H9 (cell line): ENCODE measurements at regions not wholly inside any gene's neighbourhood (a gene's known extent, or its start where the extent isn't known, plus 50 kb on each side); places are given as distances from the start of the nearest gene placed in this dataset.

Experiments used
- DNase-seq: peaks from one replicate; pipeline ENCODE4 v3.0.0-alpha.2; 2017
- H2AFZ ChIP-seq: one replicate; pipeline ENCODE4 v1.6.1; 2013; ENCODE audit warnings: mild to moderate bottlenecking, low read length, control low read depth, moderate library complexity
- H2AK5ac ChIP-seq: 2 replicates; pipeline ENCODE4 v1.6.1; 2013; ENCODE audit warnings: low read length, control low read depth, mixed read lengths; ENCODE audit not compliant: insufficient read length
- H2BK120ac ChIP-seq: one replicate; pipeline ENCODE4 v1.6.1; 2013; ENCODE audit warnings: low read depth, mild to moderate bottlenecking, low read length, control low read depth, inconsistent platforms; ENCODE audit not compliant: poor library complexity, severe bottlenecking
- H2BK12ac ChIP-seq: 2 replicates; pipeline ENCODE4 v1.6.1; 2013; ENCODE audit warnings: low read length, control low read depth, mixed read lengths, low read depth; ENCODE audit not compliant: insufficient read length
- H2BK15ac ChIP-seq: 2 replicates; pipeline ENCODE4 v1.6.1; 2013; ENCODE audit warnings: low read depth, low read length, control low read depth
- H2BK20ac ChIP-seq: one replicate; pipeline ENCODE4 v1.6.1; 2013; ENCODE audit warnings: low read depth, mild to moderate bottlenecking, low read length, control low read depth, inconsistent platforms; ENCODE audit not compliant: poor library complexity, severe bottlenecking
- H2BK5ac ChIP-seq: 2 replicates; pipeline ENCODE4 v1.6.1; 2013; ENCODE audit warnings: low read length, control low read depth, mixed read lengths; ENCODE audit not compliant: insufficient read length
- H3K14ac ChIP-seq: 2 replicates; pipeline ENCODE4 v1.6.1; 2013; ENCODE audit warnings: low read length, control low read depth; ENCODE audit not compliant: insufficient read depth
- H3K18ac ChIP-seq: 2 replicates; pipeline ENCODE4 v1.6.1; 2013; ENCODE audit warnings: low read depth, mild to moderate bottlenecking, mixed read lengths, low read length, control low read depth; ENCODE audit not compliant: insufficient read length
- H3K23ac ChIP-seq: 2 replicates; pipeline ENCODE4 v1.6.1; 2013; ENCODE audit warnings: low read length, control low read depth, mixed read lengths, low read depth; ENCODE audit not compliant: insufficient read length
- H3K23me2 ChIP-seq: 2 replicates; pipeline ENCODE4 v1.6.1; 2013; ENCODE audit warnings: low read depth, mild to moderate bottlenecking, mixed read lengths, low read length, control low read depth; ENCODE audit not compliant: insufficient read length, poor library complexity, severe bottlenecking
- H3K27ac ChIP-seq: 2 replicates; pipeline ENCODE4 v1.5.1; 2013; ENCODE audit warnings: low read length, control low read depth, mixed read lengths, low read depth; ENCODE audit not compliant: insufficient read length
- H3K27me3 ChIP-seq: 2 replicates; pipeline ENCODE4 v1.6.1; 2013; ENCODE audit warnings: low read length, control low read depth, inconsistent platforms; ENCODE audit not compliant: insufficient read depth
- H3K4ac ChIP-seq: 2 replicates; pipeline ENCODE4 v1.6.1; 2013; ENCODE audit warnings: low read depth, mild to moderate bottlenecking, control low read depth, inconsistent platforms, low read length, moderate library complexity
- H3K4me1 ChIP-seq: 2 replicates; pipeline ENCODE4 v1.6.1; 2013; ENCODE audit warnings: low read length, control low read depth, inconsistent platforms; ENCODE audit not compliant: insufficient read depth
- H3K4me2 ChIP-seq: 2 replicates; pipeline ENCODE4 v1.6.1; 2013; ENCODE audit warnings: low read length, control low read depth, mixed read lengths; ENCODE audit not compliant: insufficient read length, insufficient read depth
- H3K56ac ChIP-seq: 2 replicates; pipeline ENCODE4 v1.6.1; 2013; ENCODE audit warnings: low read depth, mild to moderate bottlenecking, mixed read lengths, low read length, control low read depth; ENCODE audit not compliant: insufficient read length
- H3K79me1 ChIP-seq: 2 replicates; pipeline ENCODE4 v1.6.1; 2013; ENCODE audit warnings: low read depth, mild to moderate bottlenecking, moderate library complexity, low read length, control low read depth, inconsistent platforms; ENCODE audit not compliant: insufficient read depth, poor library complexity, severe bottlenecking
- H3K79me2 ChIP-seq: 2 replicates; pipeline ENCODE4 v1.6.1; 2013; ENCODE audit warnings: low read length, control low read depth, inconsistent platforms; ENCODE audit not compliant: insufficient read depth
- H3K9ac ChIP-seq: 2 replicates; pipeline ENCODE4 v1.6.1; 2013; ENCODE audit warnings: low read length, control low read depth, mixed read lengths; ENCODE audit not compliant: insufficient read length; ENCODE audit errors: extremely low read depth
- H3K9me3 ChIP-seq: one replicate; pipeline ENCODE4 v1.6.1; 2013; ENCODE audit warnings: low read depth, low read length, inconsistent platforms; ENCODE audit not compliant: control insufficient read depth
- H3T11ph ChIP-seq: one replicate; pipeline ENCODE4 v1.6.1; 2013; ENCODE audit warnings: mild to moderate bottlenecking, low read length, control low read depth, inconsistent platforms
- H4K20me1 ChIP-seq: one replicate; pipeline ENCODE4 v1.6.1; 2013; ENCODE audit not compliant: control insufficient read depth, insufficient read length, insufficient read depth
- H4K5ac ChIP-seq: 2 replicates; pipeline ENCODE4 v1.6.1; 2013; ENCODE audit warnings: low read depth, mild to moderate bottlenecking, mixed read lengths, low read length, control low read depth; ENCODE audit not compliant: insufficient read length
- H4K8ac ChIP-seq: replicated peaks from 2 replicates; pipeline ENCODE4 v1.6.1; 2013; ENCODE audit warnings: low read length, control low read depth, mixed read lengths, low read depth; ENCODE audit not compliant: insufficient read length
- H4K91ac ChIP-seq: 2 replicates; pipeline ENCODE4 v1.6.1; 2013; ENCODE audit warnings: low read depth, mild to moderate bottlenecking, moderate library complexity, mixed read lengths, low read length, control low read depth; ENCODE audit not compliant: insufficient read length
- H3K27ac Mint-ChIP-seq, 3 experiments: 2 replicates in 2 of 3; 3 replicates in 1 of 3; pipeline ENCODE4 v1.8.0; 2020 to 2021; ENCODE audit warnings: mixed read lengths in 3 of 3, mild to moderate bottlenecking in 1 of 3, moderate library complexity in 1 of 3
- H3K27me3 Mint-ChIP-seq: 2 replicates; pipeline ENCODE4 v1.8.0; 2021; ENCODE audit warnings: low read depth, mild to moderate bottlenecking, moderate library complexity, mixed read lengths
- H3K36me3 Mint-ChIP-seq, 3 experiments: 2 replicates in 2 of 3; 3 replicates in 1 of 3; pipeline ENCODE4 v1.8.0; 2020 to 2021; ENCODE audit warnings: low read depth in 3 of 3, mixed read lengths in 3 of 3; ENCODE audit not compliant: insufficient read depth in 1 of 3
- H3K4me1 Mint-ChIP-seq, 2 experiments: 2 replicates each; pipeline ENCODE4 v1.8.0; 2020; ENCODE audit warnings: mixed read lengths in 2 of 2
- H3K4me3 Mint-ChIP-seq, 2 experiments: 2 replicates in 1 of 2; 3 replicates in 1 of 2; pipeline ENCODE4 v1.8.0; 2020 to 2021; ENCODE audit warnings: mild to moderate bottlenecking in 2 of 2, mixed read lengths in 2 of 2, moderate library complexity in 1 of 2
- H3K9me3 Mint-ChIP-seq, 2 experiments: 2 replicates in 1 of 2; 3 replicates in 1 of 2; pipeline ENCODE4 v1.8.0; 2020; ENCODE audit warnings: mild to moderate bottlenecking in 2 of 2, mixed read lengths in 2 of 2, moderate library complexity in 1 of 2
- WGBS: extraction: QIAGEN DNeasy Blood & Tissue Kit; methylation state at CpG from one replicate; pipeline ENCODE4 v1.1.7; 2013; ENCODE audit warnings: missing lambda C conversion rate, low lambda C conversion rate, mixed read lengths; ENCODE audit not compliant: insufficient read length; ENCODE audit errors: extremely low coverage; 5-methylcytosine and 5-hydroxymethylcytosine counted together
- TF ChIP-seq, protein P1 (sequence below): fragments of 200-600 bp; sonication (generic); conservative IDR thresholded peaks from 3 replicates; pipeline ENCODE4 v1.8.0; 2021; ENCODE audit warnings: antibody characterized with exemption, mild to moderate bottlenecking

DNA sequence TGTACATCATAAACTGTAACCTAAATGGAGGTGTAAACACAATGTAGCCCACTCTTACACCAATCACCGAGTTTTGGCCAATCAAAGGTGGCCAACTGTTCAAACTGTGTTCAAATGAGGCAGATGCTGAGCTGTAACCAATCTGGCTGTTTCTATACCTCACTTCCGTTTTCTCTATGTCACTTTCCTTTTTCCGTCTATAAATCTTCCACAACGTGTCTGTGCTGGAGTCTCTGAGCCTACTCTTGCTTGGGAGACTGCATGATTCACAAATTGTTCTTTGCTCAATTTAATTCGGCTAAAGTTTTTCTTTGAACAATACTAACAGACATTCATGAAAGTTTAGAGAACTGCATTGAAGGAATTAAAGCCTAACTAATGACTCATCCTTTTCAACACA is 547.1 kb upstream of the USP15 start:
- no peak overlapping the region for H3K27ac ChIP-seq
- no peak for DNase-seq
- no peak overlapping the region for H3K9ac ChIP-seq
- H3K18ac ChIP-seq: no peak overlapping the region
- no peak overlapping the region for H2BK120ac ChIP-seq
- H2AFZ ChIP-seq: no peak overlapping the region
- H3K4ac ChIP-seq: no peak overlapping the region
- no peaks in the 10 kb centered on the region for H3K27me3 Mint-ChIP-seq
- H3K27ac Mint-ChIP-seq: no peak overlapping the region
- no peak overlapping the region for H3K4me2 ChIP-seq
- no peak overlapping the region for H2AK5ac ChIP-seq
- no CpG with 5 or more reads among the region's 5 CpGs for WGBS
- no peaks in the 10 kb centered on the region for H3K9me3 ChIP-seq
- H3K4me3 Mint-ChIP-seq: no peak overlapping the region
- H2BK12ac ChIP-seq: no peak overlapping the region
- no peak overlapping the region for H3K14ac ChIP-seq
- no peak overlapping the region for H3K23ac ChIP-seq
- H3T11ph ChIP-seq: no peak overlapping the region
- no peaks in the 10 kb centered on the region for H3K79me1 ChIP-seq
- H3K4me1 Mint-ChIP-seq: peaks cover 9 to 10% of the 10 kb centered on the region in 2 experiments
- H2BK15ac ChIP-seq: no peak overlapping the region
- no peak overlapping the region for H4K8ac ChIP-seq
- no peaks in the 10 kb centered on the region for H3K79me2 ChIP-seq
- H2BK5ac ChIP-seq: no peak overlapping the region
- H3K56ac ChIP-seq: no peak overlapping the region
- no peaks in the 10 kb centered on the region for H3K9me3 Mint-ChIP-seq
- H2BK20ac ChIP-seq: no peak overlapping the region
- H3K23me2 ChIP-seq: no peaks in the 10 kb centered on the region
- H4K5ac ChIP-seq: no peak overlapping the region
- TF ChIP-seq, protein P1, sequence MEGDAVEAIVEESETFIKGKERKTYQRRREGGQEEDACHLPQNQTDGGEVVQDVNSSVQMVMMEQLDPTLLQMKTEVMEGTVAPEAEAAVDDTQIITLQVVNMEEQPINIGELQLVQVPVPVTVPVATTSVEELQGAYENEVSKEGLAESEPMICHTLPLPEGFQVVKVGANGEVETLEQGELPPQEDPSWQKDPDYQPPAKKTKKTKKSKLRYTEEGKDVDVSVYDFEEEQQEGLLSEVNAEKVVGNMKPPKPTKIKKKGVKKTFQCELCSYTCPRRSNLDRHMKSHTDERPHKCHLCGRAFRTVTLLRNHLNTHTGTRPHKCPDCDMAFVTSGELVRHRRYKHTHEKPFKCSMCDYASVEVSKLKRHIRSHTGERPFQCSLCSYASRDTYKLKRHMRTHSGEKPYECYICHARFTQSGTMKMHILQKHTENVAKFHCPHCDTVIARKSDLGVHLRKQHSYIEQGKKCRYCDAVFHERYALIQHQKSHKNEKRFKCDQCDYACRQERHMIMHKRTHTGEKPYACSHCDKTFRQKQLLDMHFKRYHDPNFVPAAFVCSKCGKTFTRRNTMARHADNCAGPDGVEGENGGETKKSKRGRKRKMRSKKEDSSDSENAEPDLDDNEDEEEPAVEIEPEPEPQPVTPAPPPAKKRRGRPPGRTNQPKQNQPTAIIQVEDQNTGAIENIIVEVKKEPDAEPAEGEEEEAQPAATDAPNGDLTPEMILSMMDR: no peak
- no peaks in the 10 kb centered on the region for H3K36me3 Mint-ChIP-seq
- H3K27me3 ChIP-seq: no peaks in the 10 kb centered on the region
- H3K4me1 ChIP-seq: 0 out of 2 replicates have a peak, but pooled peaks cover 4% of the 10 kb centered on the region
- no peak overlapping the region for H4K91ac ChIP-seq
- H4K20me1 ChIP-seq: no peaks in the 10 kb centered on the region
